HEK293 (cell line): ENCODE measurements at regions not wholly inside any gene's neighbourhood (a gene's known extent, or its start where the extent isn't known, plus 50 kb on each side); places are given as distances from the start of the nearest gene placed in this dataset.

Source experiments
- CTCF ChIA-PET: fragments of 350-600 bp; formaldehyde crosslinking; extraction: SDS; loops from one replicate; lab custom pipeline; 2021; ENCODE audit warnings: antibody characterized with exemption; lab: Yijun Ruan, JAX
- POLR2A ChIA-PET: fragments of 300-600 bp; formaldehyde crosslinking; extraction: SDS; loops from one replicate; lab custom pipeline; 2020; ENCODE audit warnings: antibody characterized with exemption, inconsistent platforms; lab: Yijun Ruan, JAX
- H3K27ac ChIP-seq: fragments of 200-500 bp; sonication (Bioruptor generic); 2 replicates; pipeline ENCODE4 v1.5.1; 2014; ENCODE audit warnings: low read depth, low read length, control low read depth, inconsistent platforms; ENCODE audit errors: extremely low read depth
- H3K36me3 ChIP-seq, 2 experiments: fragments of 200-500 bp in 1 of 2; sonication (Bioruptor generic) in 1 of 2; 1 replicate in 1 of 2; 2 replicates in 1 of 2; pipeline ENCODE4 v1.5.1; 2014 to 2017; ENCODE audit warnings: inconsistent platforms in 2 of 2, low read length in 2 of 2; ENCODE audit not compliant: control insufficient read depth in 2 of 2, insufficient read depth in 1 of 2
- H3K4me1 ChIP-seq: fragments of 200-500 bp; sonication (Bioruptor generic); 2 replicates; pipeline ENCODE4 v1.5.1; 2014; ENCODE audit warnings: mild to moderate bottlenecking, low read length, inconsistent platforms; ENCODE audit not compliant: control insufficient read depth, insufficient read depth
- H3K4me3 ChIP-seq: 2 replicates; pipeline ENCODE4 v1.5.1; 2011; ENCODE audit warnings: low read depth, mild to moderate bottlenecking, control low read depth, low read length, moderate library complexity
- H3K9me3 ChIP-seq: fragments of 200-500 bp; sonication (Bioruptor generic); 2 replicates; pipeline ENCODE4 v1.5.1; 2014; ENCODE audit warnings: low read depth, low read length, inconsistent platforms; ENCODE audit not compliant: control insufficient read depth, insufficient read depth
- GLIS2 ChIP-seq: fragments of 450-650 bp; formaldehyde crosslinking; IDR thresholded peaks from 2 replicates; pipeline ENCODE4 v1.5.1; 2016; ENCODE audit warnings: missing biosample characterization, missing genetic modification characterization
- HOXA7 ChIP-seq: sonication (generic); formaldehyde crosslinking; IDR thresholded peaks from 2 replicates; pipeline ENCODE4 v1.8.1; 2022; ENCODE audit warnings: missing genetic modification reagents, borderline replicate concordance
- PRDM4 ChIP-seq: fragments of 450-650 bp; formaldehyde crosslinking; IDR thresholded peaks from 2 replicates; pipeline ENCODE4 v1.5.1; 2017; ENCODE audit warnings: missing biosample characterization, missing genetic modification characterization
- RBAK ChIP-seq: fragments of 450-650 bp; formaldehyde crosslinking; IDR thresholded peaks from 2 replicates; pipeline ENCODE4 v1.5.1; 2016; ENCODE audit warnings: missing biosample characterization, missing genetic modification characterization
- WT1 ChIP-seq: fragments of 450-650 bp; formaldehyde crosslinking; IDR thresholded peaks from 2 replicates; pipeline ENCODE4 v1.5.1; 2016; ENCODE audit warnings: missing biosample characterization, missing genetic modification characterization
- ZNF140 ChIP-seq: fragments of 450-650 bp; formaldehyde crosslinking; IDR thresholded peaks from 2 replicates; pipeline ENCODE4 v1.5.1; 2016; ENCODE audit warnings: missing biosample characterization, missing genetic modification characterization
- ZNF146 ChIP-seq: fragments of 450-650 bp; formaldehyde crosslinking; IDR thresholded peaks from 2 replicates; pipeline ENCODE4 v1.5.1; 2016; ENCODE audit warnings: missing biosample characterization, missing genetic modification characterization
- ZNF274 ChIP-seq, 2 experiments: fragments of 200-500 bp in 1 of 2; fragments of 450-650 bp in 1 of 2; sonication (Bioruptor generic) in 1 of 2; formaldehyde crosslinking in 1 of 2; IDR thresholded peaks; 2 replicates each; pipeline versions ENCODE4 v1.5.1 to v1.6.1; 2014 to 2016; ENCODE audit warnings: borderline replicate concordance in 1 of 2, inconsistent platforms in 1 of 2, low read length in 1 of 2, missing biosample characterization in 1 of 2, missing genetic modification characterization in 1 of 2
- ZNF341 ChIP-seq: fragments of 450-650 bp; formaldehyde crosslinking; IDR thresholded peaks from 2 replicates; pipeline ENCODE4; 2016; ENCODE audit warnings: low read depth, missing biosample characterization, missing genetic modification characterization
- ZNF354C ChIP-seq: fragments of 450-650 bp; formaldehyde crosslinking; IDR thresholded peaks from 2 replicates; pipeline ENCODE4 v1.5.1; 2016; ENCODE audit warnings: missing biosample characterization, missing genetic modification characterization, low read depth, borderline replicate concordance
- ZNF362 ChIP-seq: fragments of 450-650 bp; formaldehyde crosslinking; IDR thresholded peaks from 2 replicates; pipeline ENCODE4 v1.5.1; 2016; ENCODE audit warnings: missing biosample characterization, missing genetic modification characterization
- ZNF37A ChIP-seq: fragments of 450-650 bp; IDR thresholded peaks from 2 replicates; pipeline ENCODE4 v1.5.1; 2018; ENCODE audit warnings: missing biosample characterization, missing genetic modification characterization
- ZNF394 ChIP-seq: fragments of 450-650 bp; formaldehyde crosslinking; IDR thresholded peaks from 2 replicates; pipeline ENCODE4 v1.5.1; 2016; ENCODE audit warnings: missing biosample characterization, missing genetic modification characterization, mild to moderate bottlenecking, moderate library complexity, borderline replicate concordance
- ZNF600 ChIP-seq: fragments of 450-650 bp; formaldehyde crosslinking; IDR thresholded peaks from 2 replicates; pipeline ENCODE4 v1.5.1; 2016; ENCODE audit warnings: missing biosample characterization, missing genetic modification characterization
- ZNF621 ChIP-seq: fragments of 450-650 bp; formaldehyde crosslinking; IDR thresholded peaks from 2 replicates; pipeline ENCODE4 v1.5.1; 2017; ENCODE audit warnings: missing biosample characterization, missing genetic modification characterization
- ZNF664 ChIP-seq: fragments of 450-650 bp; formaldehyde crosslinking; IDR thresholded peaks from 2 replicates; pipeline ENCODE4 v1.5.1; 2016; ENCODE audit warnings: missing biosample characterization, missing genetic modification characterization
- ZNF701 ChIP-seq: fragments of 450-650 bp; formaldehyde crosslinking; IDR thresholded peaks from 2 replicates; pipeline ENCODE4 v1.5.1; 2016; ENCODE audit warnings: missing biosample characterization, missing genetic modification characterization
- TF ChIP-seq, protein P1 (sequence below): fragments of 450-650 bp; formaldehyde crosslinking; IDR thresholded peaks from 2 replicates; pipeline ENCODE4 v1.5.1; 2016; ENCODE audit warnings: missing biosample characterization, missing genetic modification characterization
- TF ChIP-seq, protein P2 (sequence below): fragments of 450-650 bp; IDR thresholded peaks from 2 replicates; pipeline ENCODE4 v1.5.1; 2018; ENCODE audit warnings: missing biosample characterization, mild to moderate bottlenecking, missing genetic modification characterization
- TF ChIP-seq, protein P3 (sequence below): fragments of 450-650 bp; formaldehyde crosslinking; IDR thresholded peaks from 2 replicates; pipeline ENCODE4 v1.5.1; 2016; ENCODE audit warnings: missing biosample characterization, missing genetic modification characterization

- TF ChIP-seq PRDM4 (tag by site-specific recombination) (no peak), ZNF140 (tag by site-specific recombination) (no peak)
- TF ChIP-seq, protein P1, sequence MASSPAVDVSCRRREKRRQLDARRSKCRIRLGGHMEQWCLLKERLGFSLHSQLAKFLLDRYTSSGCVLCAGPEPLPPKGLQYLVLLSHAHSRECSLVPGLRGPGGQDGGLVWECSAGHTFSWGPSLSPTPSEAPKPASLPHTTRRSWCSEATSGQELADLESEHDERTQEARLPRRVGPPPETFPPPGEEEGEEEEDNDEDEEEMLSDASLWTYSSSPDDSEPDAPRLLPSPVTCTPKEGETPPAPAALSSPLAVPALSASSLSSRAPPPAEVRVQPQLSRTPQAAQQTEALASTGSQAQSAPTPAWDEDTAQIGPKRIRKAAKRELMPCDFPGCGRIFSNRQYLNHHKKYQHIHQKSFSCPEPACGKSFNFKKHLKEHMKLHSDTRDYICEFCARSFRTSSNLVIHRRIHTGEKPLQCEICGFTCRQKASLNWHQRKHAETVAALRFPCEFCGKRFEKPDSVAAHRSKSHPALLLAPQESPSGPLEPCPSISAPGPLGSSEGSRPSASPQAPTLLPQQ (tag by site-specific recombination) = no peak
These were observed 862.8 kb downstream of the FAM181B start (continued) for GRCh38 chr11:81870815-81871214.

GRCh38 chr11:81870066-81870412 is 863.6 kb downstream of the FAM181B start:
- H3K9me3 ChIP-seq = no peaks in the 10 kb centered on the region
- H3K4me3 ChIP-seq = no peak overlapping the region
- H3K27ac ChIP-seq = no peak overlapping the region
- TF ChIP-seq WT1 = no peak
- no peak for TF ChIP-seq ZNF354C (tag by site-specific recombination)
- TF ChIP-seq, protein P2, sequence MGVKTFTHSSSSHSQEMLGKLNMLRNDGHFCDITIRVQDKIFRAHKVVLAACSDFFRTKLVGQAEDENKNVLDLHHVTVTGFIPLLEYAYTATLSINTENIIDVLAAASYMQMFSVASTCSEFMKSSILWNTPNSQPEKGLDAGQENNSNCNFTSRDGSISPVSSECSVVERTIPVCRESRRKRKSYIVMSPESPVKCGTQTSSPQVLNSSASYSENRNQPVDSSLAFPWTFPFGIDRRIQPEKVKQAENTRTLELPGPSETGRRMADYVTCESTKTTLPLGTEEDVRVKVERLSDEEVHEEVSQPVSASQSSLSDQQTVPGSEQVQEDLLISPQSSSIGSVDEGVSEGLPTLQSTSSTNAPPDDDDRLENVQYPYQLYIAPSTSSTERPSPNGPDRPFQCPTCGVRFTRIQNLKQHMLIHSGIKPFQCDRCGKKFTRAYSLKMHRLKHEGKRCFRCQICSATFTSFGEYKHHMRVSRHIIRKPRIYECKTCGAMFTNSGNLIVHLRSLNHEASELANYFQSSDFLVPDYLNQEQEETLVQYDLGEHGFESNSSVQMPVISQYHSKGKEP (tag by site-specific recombination) = no peak
- TF ChIP-seq ZNF600 (tag by site-specific recombination) = no peak
- no peak for TF ChIP-seq ZNF362 (tag by site-specific recombination)
- no peak for TF ChIP-seq ZNF394 (tag by site-specific recombination)
- TF ChIP-seq RBAK (tag by site-specific recombination) = no peak
- TF ChIP-seq ZNF664 (tag by site-specific recombination) = no peak
- TF ChIP-seq ZNF274 (IDR thresholded peaks at IDR 0.05; ENCODE audit: low read length) = no peak
- no peak for TF ChIP-seq ZNF274 (tag by site-specific recombination; IDR thresholded peaks at IDR 0.05; ENCODE audit: borderline replicate concordance)
- TF ChIP-seq ZNF37A = no peak
- no peak for TF ChIP-seq HOXA7
- no peak for TF ChIP-seq ZNF146 (tag by site-specific recombination)
- TF ChIP-seq ZNF701 (tag by site-specific recombination) = no peak
- TF ChIP-seq ZNF621 (tag by site-specific recombination) = no peak
- TF ChIP-seq, protein P3, sequence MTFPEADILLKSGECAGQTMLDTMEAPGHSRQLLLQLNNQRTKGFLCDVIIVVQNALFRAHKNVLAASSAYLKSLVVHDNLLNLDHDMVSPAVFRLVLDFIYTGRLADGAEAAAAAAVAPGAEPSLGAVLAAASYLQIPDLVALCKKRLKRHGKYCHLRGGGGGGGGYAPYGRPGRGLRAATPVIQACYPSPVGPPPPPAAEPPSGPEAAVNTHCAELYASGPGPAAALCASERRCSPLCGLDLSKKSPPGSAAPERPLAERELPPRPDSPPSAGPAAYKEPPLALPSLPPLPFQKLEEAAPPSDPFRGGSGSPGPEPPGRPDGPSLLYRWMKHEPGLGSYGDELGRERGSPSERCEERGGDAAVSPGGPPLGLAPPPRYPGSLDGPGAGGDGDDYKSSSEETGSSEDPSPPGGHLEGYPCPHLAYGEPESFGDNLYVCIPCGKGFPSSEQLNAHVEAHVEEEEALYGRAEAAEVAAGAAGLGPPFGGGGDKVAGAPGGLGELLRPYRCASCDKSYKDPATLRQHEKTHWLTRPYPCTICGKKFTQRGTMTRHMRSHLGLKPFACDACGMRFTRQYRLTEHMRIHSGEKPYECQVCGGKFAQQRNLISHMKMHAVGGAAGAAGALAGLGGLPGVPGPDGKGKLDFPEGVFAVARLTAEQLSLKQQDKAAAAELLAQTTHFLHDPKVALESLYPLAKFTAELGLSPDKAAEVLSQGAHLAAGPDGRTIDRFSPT (tag by site-specific recombination) = no peak
- no peak for TF ChIP-seq ZNF341 (tag by site-specific recombination)
- no peak for TF ChIP-seq GLIS2
- no peaks in the 10 kb centered on the region for H3K4me1 ChIP-seq
- CTCF ChIA-PET = no interaction called here
- POLR2A ChIA-PET = no interaction called here
- no peaks in the 10 kb centered on the region for H3K36me3 ChIP-seq
